Urinary bladder (tissue), 3 donors: ENCODE measurements at regions not wholly inside any gene's neighbourhood (a gene's known extent, or its start where the extent isn't known, plus 50 kb on each side); places are given as distances from the start of the nearest gene placed in this dataset.
"Not testable (repeated sequence)": the region's sequence is repeated elsewhere in the genome, so short reads cannot be mapped to it uniquely, and the experiment has no call there.

Experiments
- DNase-seq: peaks from one replicate; pipeline ENCODE4 v3.0.0-alpha.2; 2015; ENCODE audit errors: extremely low spot score
- H3K27ac ChIP-seq: one replicate; pipeline ENCODE4 v1.5.1; 2013; ENCODE audit warnings: low read depth, mild to moderate bottlenecking, moderate library complexity
- H3K36me3 ChIP-seq: one replicate; pipeline ENCODE4 v1.6.1; 2013; ENCODE audit warnings: mild to moderate bottlenecking, moderate library complexity; ENCODE audit not compliant: insufficient read depth
- H3K4me1 ChIP-seq: one replicate; pipeline ENCODE4 v1.6.1; 2013; ENCODE audit warnings: mild to moderate bottlenecking, moderate library complexity; ENCODE audit not compliant: insufficient read depth
- H3K4me3 ChIP-seq: one replicate; pipeline ENCODE4 v1.5.1; 2013; ENCODE audit warnings: low read depth, low read length
- WGBS: extraction: QIAGEN DNeasy Blood & Tissue Kit; methylation state at CpG from one replicate; pipeline ENCODE4 v1.1.7; 2013; 5-methylcytosine and 5-hydroxymethylcytosine counted together
- donor health status: healthy with polysubstance abuse.
- donor health status: healthy.

DNA sequence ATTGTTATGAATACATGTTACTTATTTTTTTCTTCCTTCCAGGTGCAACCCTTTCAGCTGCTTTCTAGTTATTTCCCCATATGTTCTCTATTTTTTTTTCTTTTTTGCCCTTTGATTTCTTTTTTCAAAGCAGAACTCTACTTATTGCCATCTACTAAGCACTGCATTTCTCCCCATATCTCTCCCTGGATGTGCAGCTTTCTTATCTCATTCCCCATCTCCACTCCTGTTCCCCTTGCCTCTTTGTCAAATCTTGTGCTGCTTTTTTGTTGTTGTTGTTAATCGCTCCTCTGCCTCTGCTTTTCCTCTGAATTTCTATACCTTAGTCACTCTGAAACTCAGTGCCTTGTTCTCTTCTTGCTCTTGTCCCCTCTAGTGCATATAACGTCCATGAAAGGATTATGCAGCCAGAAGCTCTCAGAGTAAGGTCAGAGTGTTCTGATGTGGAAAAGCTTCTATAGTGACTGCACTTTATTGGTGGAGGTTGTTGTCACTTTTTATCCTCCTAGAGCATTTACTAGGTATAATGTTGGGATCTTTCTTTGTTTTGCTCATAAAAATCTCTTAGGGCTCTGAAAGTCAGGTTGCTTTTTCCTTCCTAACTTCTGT, 51.1 kb upstream of the JADE1 start:
- WGBS = 60% methylated on average over 2 of the region's 2 CpGs
- H3K4me3 ChIP-seq = no peak overlapping the region
- DNase-seq = no peak
- no peak overlapping the region for H3K27ac ChIP-seq
- H3K4me1 ChIP-seq = no peaks in the 10 kb centered on the region
- no peaks in the 10 kb centered on the region for H3K36me3 ChIP-seq

DNA sequence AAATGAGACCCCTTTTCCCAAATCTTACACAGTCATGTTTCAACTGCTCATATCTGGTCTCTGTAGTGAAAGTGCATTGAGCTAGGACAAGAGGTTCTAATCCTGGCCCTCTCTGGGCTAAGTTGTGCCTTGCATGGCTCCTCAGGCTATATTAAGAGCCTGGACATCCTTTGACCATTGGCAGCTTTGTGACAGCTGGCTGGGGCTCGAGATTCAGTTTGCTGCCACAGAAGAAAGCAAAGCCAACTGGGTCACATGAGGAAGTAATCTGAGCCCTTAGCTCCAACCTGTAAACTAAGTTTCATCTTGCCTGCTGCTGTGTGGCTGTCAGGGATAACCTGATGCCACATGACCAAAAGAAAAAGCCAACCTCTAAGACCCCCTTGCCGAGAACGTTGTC, 51.8 kb upstream of the JADE1 start:
- H3K27ac ChIP-seq = no peak overlapping the region
- no peak for DNase-seq
- H3K4me1 ChIP-seq = no peaks in the 10 kb centered on the region
- no peaks in the 10 kb centered on the region for H3K36me3 ChIP-seq
- 29% methylated on average over 3 of the region's 3 CpGs for WGBS
- no peak overlapping the region for H3K4me3 ChIP-seq

DNA sequence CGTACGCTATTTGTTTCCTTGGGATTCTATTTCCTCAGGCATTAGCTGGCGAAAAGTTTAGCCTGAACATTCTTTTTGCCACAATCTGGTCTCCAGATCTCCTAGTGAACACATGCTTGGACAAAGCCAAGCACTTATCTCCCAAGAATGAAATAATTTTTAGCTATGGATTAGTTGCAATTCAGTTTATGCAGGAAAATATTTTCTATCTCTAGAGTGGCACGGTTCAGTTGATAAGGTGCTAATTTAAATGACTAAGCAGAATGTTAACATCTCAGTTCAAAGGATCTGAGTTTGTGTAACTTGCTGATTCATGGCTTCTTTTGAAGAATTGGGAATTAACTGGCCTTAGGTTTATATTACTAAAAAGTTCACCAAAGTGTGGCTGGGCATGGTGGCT, 58.1 kb upstream of the JADE1 start:
- Histone ChIP-seq H3K36me3 (no peaks in the 10 kb centered on the region), H3K27ac (no peak overlapping the region), H3K4me1 (no peaks in the 10 kb centered on the region), H3K4me3 (no peak overlapping the region)
- 75% methylated on average over 4 of the region's 4 CpGs for WGBS
- DNase-seq = no peak

DNA sequence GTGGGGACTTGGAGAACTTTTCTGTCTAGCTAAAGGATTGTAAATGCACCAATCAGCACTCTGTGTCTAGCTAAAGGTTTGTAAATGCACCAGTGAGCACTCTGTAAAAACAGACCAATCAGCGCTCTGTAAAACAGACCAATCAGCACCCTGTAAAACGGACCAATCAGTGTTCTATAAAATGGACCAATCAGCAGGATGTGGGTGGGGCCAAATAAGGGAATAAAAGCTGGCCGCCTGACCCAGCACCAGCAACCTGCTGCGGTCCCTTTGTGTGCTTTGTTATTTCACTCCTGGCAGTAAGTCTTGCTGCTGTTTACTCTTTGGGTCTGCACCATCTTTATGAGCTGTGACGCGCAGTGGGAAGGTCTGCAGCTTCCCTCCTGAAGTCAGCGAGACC, 67.8 kb upstream of the JADE1 start:
- DNase-seq, H3K36me3 ChIP-seq, H3K4me3 ChIP-seq, H3K27ac ChIP-seq, H3K4me1 ChIP-seq: not testable (repeated sequence)
- WGBS = 91% methylated on average over 7 of the region's 7 CpGs

DNA sequence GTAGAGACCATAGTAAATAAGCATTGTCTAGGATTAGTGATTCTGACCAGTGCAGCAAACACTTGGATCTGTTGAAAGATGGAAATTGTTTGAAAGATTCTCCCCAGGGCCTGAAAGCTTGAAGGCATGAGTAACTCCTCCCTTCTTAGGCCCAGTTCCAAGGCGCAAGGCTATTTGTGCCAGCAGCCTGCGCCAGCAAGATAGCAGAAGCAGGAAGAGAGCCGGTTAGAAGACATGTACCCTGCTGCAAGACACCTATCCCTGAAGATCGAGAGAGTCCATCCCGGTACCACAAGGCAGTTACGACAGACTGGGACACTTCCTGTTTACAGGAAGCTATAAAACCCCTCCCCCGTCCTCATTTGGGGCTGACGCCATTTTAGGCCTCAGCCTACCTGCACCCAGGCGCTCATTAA, 72.4 kb upstream of the JADE1 start:
- WGBS = 66% methylated on average over 9 of the region's 9 CpGs
- no peak for DNase-seq
- no peak overlapping the region for H3K27ac ChIP-seq
- H3K4me1 ChIP-seq = no peaks in the 10 kb centered on the region
- H3K4me3 ChIP-seq = no peak overlapping the region
- H3K36me3 ChIP-seq = no peaks in the 10 kb centered on the region

DNA sequence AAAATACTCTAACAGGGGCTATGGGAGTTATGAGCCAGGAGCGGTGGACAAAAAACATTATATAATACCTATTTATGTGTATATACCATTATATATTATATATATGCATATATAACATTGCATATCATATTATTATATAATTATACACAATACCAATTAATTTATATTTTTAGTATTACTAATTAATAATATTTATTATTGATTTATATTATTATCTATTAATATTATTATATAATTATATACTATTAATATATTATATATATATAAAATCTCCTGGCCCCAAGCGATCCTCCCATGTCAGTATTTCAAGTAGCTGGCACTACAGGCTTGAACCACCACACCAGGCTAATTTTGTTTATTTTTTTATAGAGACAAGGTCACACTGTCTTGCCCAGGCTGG, 73.8 kb upstream of the JADE1 start:
- WGBS = over 99% methylated on average over 2 of the region's 2 CpGs
- H3K4me3 ChIP-seq = no peak overlapping the region
- no peaks in the 10 kb centered on the region for H3K4me1 ChIP-seq
- DNase-seq = no peak
- H3K27ac ChIP-seq = no peak overlapping the region
- no peaks in the 10 kb centered on the region for H3K36me3 ChIP-seq

DNA sequence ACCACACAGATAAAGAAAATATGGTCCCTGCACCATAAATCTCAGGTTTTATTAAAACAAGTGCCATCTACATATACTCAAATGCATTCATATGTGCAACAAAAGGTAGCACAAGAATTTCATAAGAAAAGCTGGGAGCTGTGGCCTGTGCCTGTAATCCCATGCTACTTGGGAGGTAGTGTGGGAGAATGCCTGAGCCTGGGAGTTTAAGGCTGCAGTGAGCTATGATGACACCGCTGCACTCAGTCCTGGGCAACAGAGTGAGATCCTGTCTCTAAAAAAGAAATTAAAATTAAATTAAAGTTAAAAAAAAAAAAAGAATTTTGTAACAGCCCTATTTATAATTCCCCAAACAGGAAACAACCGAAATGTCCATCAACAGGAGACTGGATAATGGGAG, 81.3 kb upstream of the JADE1 start:
- WGBS = 95% methylated on average over 2 of the region's 2 CpGs
- Histone ChIP-seq H3K4me3 (no peak overlapping the region), H3K36me3 (no peaks in the 10 kb centered on the region), H3K27ac (no peak overlapping the region), H3K4me1 (no peaks in the 10 kb centered on the region)
- DNase-seq = no peak

DNA sequence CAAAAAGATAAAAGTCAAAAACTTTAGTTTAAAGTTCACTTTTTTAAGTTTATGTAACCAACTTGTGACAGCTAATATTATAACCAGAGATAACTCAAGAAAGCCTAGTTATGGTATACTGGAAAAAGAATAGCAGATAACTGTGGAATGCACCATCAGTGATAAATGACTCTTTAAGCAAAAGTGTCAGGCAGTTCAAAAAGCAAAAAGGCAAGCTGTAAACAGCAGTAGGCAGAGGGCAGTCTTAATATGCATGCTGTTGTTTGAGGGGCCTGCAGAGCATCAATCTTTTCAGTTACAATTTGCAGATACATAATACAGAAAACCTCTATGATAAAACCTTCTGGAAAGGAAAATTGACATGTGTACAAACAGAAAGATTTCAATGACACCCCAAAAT, 81.8 kb upstream of the JADE1 start:
- no peaks in the 10 kb centered on the region for H3K4me1 ChIP-seq
- H3K36me3 ChIP-seq = no peaks in the 10 kb centered on the region
- no peak overlapping the region for H3K27ac ChIP-seq
- DNase-seq = no peak
- H3K4me3 ChIP-seq = no peak overlapping the region

DNA sequence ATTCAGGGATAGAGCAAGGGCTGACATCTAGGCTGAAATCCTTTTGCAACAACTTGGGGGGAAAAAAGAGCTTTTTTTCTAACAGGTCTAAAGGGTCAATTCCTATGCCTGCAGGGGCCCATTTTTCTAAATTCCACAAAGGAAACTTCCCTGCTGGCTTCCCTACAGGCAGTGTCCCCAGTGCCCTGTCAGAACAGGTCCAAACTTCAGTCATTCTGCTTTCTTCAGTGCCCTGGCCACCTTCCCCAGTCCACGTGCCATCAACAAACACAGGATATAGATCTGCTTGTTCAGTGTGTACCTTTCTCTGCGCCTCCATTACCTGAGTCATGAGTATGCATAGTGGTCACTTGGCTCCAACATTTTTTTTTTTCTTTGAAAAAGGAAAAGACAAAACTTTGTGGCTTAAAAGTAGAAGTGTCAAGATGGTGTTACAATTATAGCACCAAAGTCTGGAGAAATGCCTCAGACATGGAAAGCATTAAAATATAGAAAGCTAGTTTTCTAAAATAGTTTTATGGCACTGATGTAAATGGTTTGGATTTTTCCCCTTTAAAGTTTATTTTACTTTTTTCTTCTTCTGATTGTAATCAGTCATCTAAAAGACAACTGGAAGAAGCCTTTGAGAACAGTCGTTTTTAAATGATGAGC, 84.0 kb upstream of the JADE1 start:
- no peak for DNase-seq
- WGBS = 60% methylated on average over 3 of the region's 3 CpGs
- no peaks in the 10 kb centered on the region for H3K36me3 ChIP-seq
- no peaks in the 10 kb centered on the region for H3K4me1 ChIP-seq
- H3K27ac ChIP-seq = no peak overlapping the region
- H3K4me3 ChIP-seq = no peak overlapping the region

DNA sequence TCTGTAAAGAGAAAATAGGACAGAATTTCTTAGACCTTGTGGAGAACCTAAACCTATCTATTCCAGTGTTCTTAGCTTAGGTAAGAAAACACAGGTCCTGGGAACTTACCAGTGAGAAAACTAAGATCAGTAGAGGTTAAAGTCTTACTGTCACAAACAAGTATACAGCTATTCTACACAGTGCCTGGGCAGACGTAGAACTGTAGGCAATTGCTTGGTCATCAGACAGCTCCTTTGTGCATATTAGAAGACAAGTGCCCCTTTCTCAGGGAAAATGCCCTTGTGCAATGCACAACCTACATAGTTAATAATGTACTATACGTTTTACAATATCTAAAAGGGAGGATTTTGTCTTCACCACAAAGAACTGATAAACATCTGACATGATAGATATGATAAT, 86.6 kb upstream of the JADE1 start:
- no peaks in the 10 kb centered on the region for H3K36me3 ChIP-seq
- no peaks in the 10 kb centered on the region for H3K4me1 ChIP-seq
- DNase-seq = no peak
- H3K4me3 ChIP-seq = no peak overlapping the region
- WGBS = 82% methylated on average over 2 of the region's 2 CpGs
- no peak overlapping the region for H3K27ac ChIP-seq

DNA sequence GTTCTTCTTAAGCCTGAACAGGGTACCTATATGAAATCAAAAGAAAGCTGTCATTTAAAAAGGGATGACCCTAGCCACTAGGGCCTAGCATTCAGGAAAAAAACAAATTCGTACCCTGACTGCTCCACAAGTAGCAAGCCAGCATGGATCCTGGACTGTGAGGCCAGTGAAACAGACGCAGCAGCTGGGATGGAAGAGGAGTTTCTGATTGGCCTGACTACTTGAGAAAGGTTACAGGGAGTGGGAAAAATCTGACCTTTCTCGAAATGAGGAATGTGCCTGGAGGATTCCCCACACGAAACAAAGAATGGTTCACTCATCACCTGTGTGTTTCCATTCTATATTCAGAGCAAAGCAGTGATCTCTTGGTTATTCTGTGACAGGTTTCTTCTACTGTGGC, 87.6 kb upstream of the JADE1 start:
- WGBS = 63% methylated on average over 4 of the region's 4 CpGs
- no peaks in the 10 kb centered on the region for H3K36me3 ChIP-seq
- no peak for DNase-seq
- H3K27ac ChIP-seq = no peak overlapping the region
- H3K4me3 ChIP-seq = no peak overlapping the region
- H3K4me1 ChIP-seq = peaks cover 1% of the 10 kb centered on the region

DNA sequence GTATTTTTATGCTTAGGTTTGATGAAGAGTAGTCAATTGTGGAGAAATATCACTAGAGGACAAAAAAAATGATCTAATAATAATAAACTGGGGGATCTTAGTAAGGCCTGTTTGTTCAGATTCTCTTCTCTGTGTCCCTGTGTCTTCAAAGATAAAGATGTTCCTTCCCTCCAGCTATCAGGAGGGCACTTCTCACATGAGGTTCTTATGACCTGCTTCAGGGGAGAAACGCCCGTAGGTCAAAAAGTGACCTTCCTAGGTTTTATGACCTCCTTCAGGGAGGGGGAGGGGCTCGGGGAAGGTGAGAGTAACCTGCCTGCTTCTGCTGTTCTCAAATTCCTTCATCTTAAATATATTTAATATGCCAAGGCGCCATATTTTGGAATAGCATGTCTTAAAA, 89.2 kb upstream of the JADE1 start:
- Histone ChIP-seq H3K36me3 (no peaks in the 10 kb centered on the region), H3K27ac (no peak overlapping the region), H3K4me3 (no peak overlapping the region), H3K4me1 (peaks cover 1% of the 10 kb centered on the region)
- WGBS = 93% methylated on average over 4 of the region's 4 CpGs
- no peak for DNase-seq

DNA sequence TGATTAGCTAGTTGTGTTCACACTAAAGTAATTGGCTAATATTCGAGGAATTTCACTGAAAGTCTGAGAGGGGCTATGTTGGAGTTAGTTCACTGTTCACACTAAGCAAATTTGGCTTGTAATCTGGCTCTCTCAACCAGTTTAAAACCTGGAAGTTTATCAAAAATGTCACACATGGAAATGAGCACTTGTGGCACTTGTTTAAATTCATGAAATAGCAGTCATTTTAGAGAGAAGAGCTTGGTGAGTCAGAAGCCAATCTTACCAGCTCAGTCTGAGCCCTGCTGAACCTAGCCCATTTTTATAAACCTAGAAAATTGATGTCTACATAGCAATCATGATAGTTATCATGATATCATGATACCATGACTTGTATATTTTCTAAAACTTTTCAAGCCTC, 90.7 kb upstream of the JADE1 start:
- Histone ChIP-seq H3K36me3 (no peaks in the 10 kb centered on the region), H3K27ac (no peak overlapping the region), H3K4me1 (peaks cover 1% of the 10 kb centered on the region), H3K4me3 (no peak overlapping the region)
- no peak for DNase-seq
- WGBS = 86% methylated on average over 1 of the region's 1 CpG

DNA sequence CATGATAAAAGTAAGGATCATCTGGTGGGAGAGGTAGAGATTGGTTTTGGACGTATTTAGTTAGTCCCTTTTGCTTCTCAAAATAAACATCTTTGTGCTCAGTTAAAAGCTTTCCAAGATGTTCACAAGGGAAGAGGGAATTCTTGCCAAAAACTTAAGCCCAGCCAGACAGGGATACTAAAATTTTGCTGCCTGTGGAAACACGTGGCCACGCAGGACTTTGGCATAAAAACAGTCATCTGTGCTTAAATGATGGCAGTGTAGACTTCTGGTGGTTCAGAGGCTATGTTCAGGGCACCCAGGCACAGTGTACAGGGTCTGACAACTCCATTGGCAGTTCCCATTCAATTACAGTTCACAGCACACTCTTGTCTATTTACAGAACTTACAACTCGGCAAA, 93.2 kb upstream of the JADE1 start:
- no peaks in the 10 kb centered on the region for H3K36me3 ChIP-seq
- DNase-seq = no peak

DNA sequence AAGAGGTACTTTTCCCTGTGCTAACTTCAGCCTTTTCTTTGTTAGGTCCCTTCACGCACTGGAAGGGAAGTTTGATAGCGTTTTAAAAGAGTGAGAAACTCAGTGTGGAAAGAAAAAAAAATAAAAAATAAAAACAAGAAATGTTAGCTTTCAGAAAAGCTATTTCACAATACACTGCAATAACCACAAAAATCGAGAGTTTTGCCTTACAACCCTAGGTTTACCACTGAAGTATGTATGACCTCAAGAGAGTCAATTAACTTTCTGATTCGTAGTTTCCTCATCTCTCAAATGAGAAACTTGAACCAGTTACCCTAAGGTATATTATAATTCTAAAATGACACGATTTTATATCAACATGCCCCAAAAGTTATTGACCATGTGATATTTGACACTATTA, 93.9 kb upstream of the JADE1 start:
- Histone ChIP-seq H3K36me3 (no peaks in the 10 kb centered on the region), H3K27ac (no peak overlapping the region), H3K4me3 (no peak overlapping the region), H3K4me1 (peaks cover 1% of the 10 kb centered on the region)
- no peak for DNase-seq
- 85% methylated on average over 5 of the region's 5 CpGs for WGBS

More for the DNA sequence above, 93.2 kb upstream of the JADE1 start:
- Histone ChIP-seq H3K4me1 (peaks cover 1% of the 10 kb centered on the region), H3K27ac (no peak overlapping the region), H3K4me3 (no peak overlapping the region)
- 26% methylated on average over 4 of the region's 4 CpGs for WGBS
